Inflammatory macrophage treated with lipopolysaccharide for 4 hours (primary cell): ENCODE measurements at regions not wholly inside any gene's neighbourhood (a gene's known extent, or its start where the extent isn't known, plus 50 kb on each side); places are given as distances from the start of the nearest gene placed in this dataset.

Experiments used
- DNase-seq: peaks from one replicate; pipeline ENCODE4 v3.0.0-alpha.2; 2020

- no peak for DNase-seq
Measured at GRCh38 chr5:2530609-2531008, 220.9 kb downstream of the IRX2 start.

GRCh38 chr5:2529371-2530092 lies 221.9 kb downstream of the IRX2 start:
- DNase-seq: no peak

- DNase-seq: no peak
Measured at GRCh38 chr5:2525351-2525750, 226.1 kb downstream of the IRX2 start.

GRCh38 chr5:2524620-2525019 lies 226.9 kb downstream of the IRX2 start:
- no peak for DNase-seq

GRCh38 chr5:2523180-2523579 lies 228.3 kb downstream of the IRX2 start:
- DNase-seq: no peak

GRCh38 chr5:2522372-2522771 lies 229.1 kb downstream of the IRX2 start:
- DNase-seq: no peak

- DNase-seq: no peak
Measured at GRCh38 chr5:2519153-2519552, 232.3 kb downstream of the IRX2 start.

- DNase-seq: no peak
Measured at GRCh38 chr5:2517451-2517850, 234.0 kb downstream of the IRX2 start.

GRCh38 chr5:2515180-2515764 lies 236.2 kb downstream of the IRX2 start:
- no peak for DNase-seq

GRCh38 chr5:2514484-2514883 lies 237.0 kb downstream of the IRX2 start:
- DNase-seq: no peak

GRCh38 chr5:2511706-2512105 lies 239.8 kb downstream of the IRX2 start:
- no peak for DNase-seq

- no peak for DNase-seq
Measured at GRCh38 chr5:2511126-2511525, 240.4 kb downstream of the IRX2 start.

- no peak for DNase-seq
Measured at GRCh38 chr5:2509527-2509926, 241.9 kb downstream of the IRX2 start.

GRCh38 chr5:2508514-2508913 lies 243.0 kb downstream of the IRX2 start:
- no peak for DNase-seq

GRCh38 chr5:2507611-2508010 lies 243.9 kb downstream of the IRX2 start:
- DNase-seq: no peak

- DNase-seq: no peak
Measured at GRCh38 chr5:2506603-2507002, 244.9 kb downstream of the IRX2 start.

GRCh38 chr5:2505217-2505616 lies 246.3 kb downstream of the IRX2 start:
- no peak for DNase-seq

GRCh38 chr5:2502970-2503594 lies 248.4 kb downstream of the IRX2 start:
- DNase-seq: no peak

GRCh38 chr5:2499917-2500316 lies 251.6 kb downstream of the IRX2 start:
- no peak for DNase-seq

- DNase-seq: no peak
Measured at GRCh38 chr5:2496891-2497290, 254.6 kb downstream of the IRX2 start.

- DNase-seq: no peak
Measured at GRCh38 chr5:2496126-2496525, 255.4 kb downstream of the IRX2 start.

GRCh38 chr5:2493356-2493755 lies 258.1 kb downstream of the IRX2 start:
- DNase-seq: no peak

GRCh38 chr5:2492476-2492875 lies 259.0 kb downstream of the IRX2 start:
- DNase-seq: no peak

GRCh38 chr5:2491846-2492245 lies 259.6 kb downstream of the IRX2 start:
- no peak for DNase-seq

GRCh38 chr5:2489306-2489705 lies 262.2 kb downstream of the IRX2 start:
- no peak for DNase-seq
